Activated B cell treated with CpG ODN at 0.5 μM for 24 hours (primary cell): ENCODE measurements at regions not wholly inside any gene's neighbourhood (a gene's known extent, or its start where the extent isn't known, plus 50 kb on each side); places are given as distances from the start of the nearest gene placed in this dataset.

ENCODE experiments used
- ATAC-seq: fragments of 200-7000 bp; cut with Tn5 transposase; one replicate; pipeline ENCODE4 v1.10.0; 2021; ENCODE audit warnings: low read depth, mild to moderate bottlenecking, moderate library complexity
- CTCF ChIA-PET: fragments of 350-600 bp; sonication (Branson Sonifier 250); formaldehyde crosslinking; loops from one replicate; lab custom pipeline; 2021; ENCODE audit warnings: antibody characterized with exemption; lab: Charles Lee
- POLR2A ChIA-PET: fragments of 350-600 bp; sonication (Branson Sonifier 250); formaldehyde crosslinking; loops from one replicate; lab custom pipeline; 2021; ENCODE audit warnings: antibody characterized with exemption; lab: Charles Lee
- DNase-seq: peaks from one replicate; pipeline ENCODE4 v3.0.0; 2022
- H3K27ac Mint-ChIP-seq: one replicate; pipeline ENCODE4 v1.8.0; 2020; ENCODE audit warnings: mixed read lengths
- H3K27me3 Mint-ChIP-seq: one replicate; pipeline ENCODE4 v1.8.0; 2021; ENCODE audit warnings: mixed read lengths
- H3K36me3 Mint-ChIP-seq: one replicate; pipeline ENCODE4 v1.8.0; 2021; ENCODE audit warnings: low read depth, mixed read lengths
- H3K4me1 Mint-ChIP-seq: one replicate; pipeline ENCODE4 v1.8.0; 2021; ENCODE audit warnings: mixed read lengths
- H3K4me3 Mint-ChIP-seq: one replicate; pipeline ENCODE4 v1.8.0; 2020; ENCODE audit warnings: mild to moderate bottlenecking, mixed read lengths
- H3K9me3 Mint-ChIP-seq: one replicate; pipeline ENCODE4 v1.8.0; 2020; ENCODE audit warnings: mixed read lengths
- intact Hi-C: fragments of 100-400 bp; cut with micrococcal nuclease; formaldehyde crosslinking; loops from one replicate; pipeline ENCODE4 v1.15.1; 2024
- TF ChIP-seq, protein P1 (sequence below): fragments of 200-600 bp; IDR thresholded peaks from one replicate; pipeline ENCODE4 v1.8.0; 2022; ENCODE audit warnings: antibody characterized with exemption, mild to moderate bottlenecking

DNA sequence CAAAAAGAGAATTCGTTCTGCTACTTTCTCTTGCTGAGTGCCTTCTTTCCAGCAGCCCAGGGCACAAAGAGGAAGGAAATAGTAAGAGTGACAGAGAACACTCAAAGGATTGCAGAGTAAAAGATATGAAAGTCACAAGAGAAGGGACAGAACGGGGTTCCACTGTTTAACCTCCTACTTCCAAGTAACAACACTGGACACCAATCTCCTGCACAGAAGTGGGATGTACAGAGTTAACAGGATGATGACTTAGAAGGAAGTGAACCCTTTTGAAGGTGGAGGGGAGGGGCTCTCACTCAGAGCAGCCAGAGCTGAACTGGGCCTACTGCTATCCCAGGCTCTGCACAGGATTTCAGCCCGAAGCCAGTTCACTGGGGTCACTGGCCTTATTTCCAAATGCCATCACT, 130.1 kb upstream of the PRICKLE2 start:
- ATAC-seq (no peak), DNase-seq (no peak)
- ChIA-PET POLR2A (no interaction called here), CTCF (no interaction called here)
- H3K36me3 Mint-ChIP-seq, result no peaks in the 10 kb centered on the region
- TF ChIP-seq, protein P1, sequence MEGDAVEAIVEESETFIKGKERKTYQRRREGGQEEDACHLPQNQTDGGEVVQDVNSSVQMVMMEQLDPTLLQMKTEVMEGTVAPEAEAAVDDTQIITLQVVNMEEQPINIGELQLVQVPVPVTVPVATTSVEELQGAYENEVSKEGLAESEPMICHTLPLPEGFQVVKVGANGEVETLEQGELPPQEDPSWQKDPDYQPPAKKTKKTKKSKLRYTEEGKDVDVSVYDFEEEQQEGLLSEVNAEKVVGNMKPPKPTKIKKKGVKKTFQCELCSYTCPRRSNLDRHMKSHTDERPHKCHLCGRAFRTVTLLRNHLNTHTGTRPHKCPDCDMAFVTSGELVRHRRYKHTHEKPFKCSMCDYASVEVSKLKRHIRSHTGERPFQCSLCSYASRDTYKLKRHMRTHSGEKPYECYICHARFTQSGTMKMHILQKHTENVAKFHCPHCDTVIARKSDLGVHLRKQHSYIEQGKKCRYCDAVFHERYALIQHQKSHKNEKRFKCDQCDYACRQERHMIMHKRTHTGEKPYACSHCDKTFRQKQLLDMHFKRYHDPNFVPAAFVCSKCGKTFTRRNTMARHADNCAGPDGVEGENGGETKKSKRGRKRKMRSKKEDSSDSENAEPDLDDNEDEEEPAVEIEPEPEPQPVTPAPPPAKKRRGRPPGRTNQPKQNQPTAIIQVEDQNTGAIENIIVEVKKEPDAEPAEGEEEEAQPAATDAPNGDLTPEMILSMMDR, result no peak
- H3K4me3 Mint-ChIP-seq, result no peak overlapping the region
- H3K27ac Mint-ChIP-seq, result no peak overlapping the region
- no peaks in the 10 kb centered on the region for H3K4me1 Mint-ChIP-seq
- H3K27me3 Mint-ChIP-seq, result peaks cover 2% of the 10 kb centered on the region
- no peaks in the 10 kb centered on the region for H3K9me3 Mint-ChIP-seq
- intact Hi-C loops, result no loop called here

DNA sequence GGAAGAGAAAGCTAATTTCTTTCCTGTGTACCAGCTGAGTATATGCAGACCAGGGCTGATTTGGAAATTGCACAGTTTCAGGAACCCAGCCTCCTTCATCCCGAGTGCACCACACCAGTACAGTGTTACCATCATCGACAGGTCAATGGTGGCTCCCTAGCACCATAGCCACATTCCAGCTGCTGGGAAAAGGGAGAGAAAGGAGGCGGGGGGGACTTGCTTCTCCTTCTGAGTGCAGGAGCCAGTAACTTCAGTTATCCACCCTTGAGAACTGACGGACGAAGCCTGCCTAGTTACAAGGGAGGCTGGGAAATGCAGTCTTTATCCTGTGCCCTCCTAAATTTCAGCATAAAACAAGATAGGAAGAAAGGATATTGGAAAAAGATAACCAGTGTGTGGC, 129.7 kb upstream of the PRICKLE2 start:
- Mint-ChIP-seq H3K9me3 (no peaks in the 10 kb centered on the region), H3K36me3 (no peaks in the 10 kb centered on the region), H3K27ac (no peak overlapping the region), H3K4me3 (no peak overlapping the region), H3K4me1 (no peaks in the 10 kb centered on the region), H3K27me3 (peaks cover 2% of the 10 kb centered on the region)
- CTCF ChIA-PET, result no interaction called here
- POLR2A ChIA-PET, result no interaction called here
- no peak for ATAC-seq
- TF ChIP-seq, protein P1, result no peak
- intact Hi-C loops, result no loop called here
- no peak for DNase-seq

DNA sequence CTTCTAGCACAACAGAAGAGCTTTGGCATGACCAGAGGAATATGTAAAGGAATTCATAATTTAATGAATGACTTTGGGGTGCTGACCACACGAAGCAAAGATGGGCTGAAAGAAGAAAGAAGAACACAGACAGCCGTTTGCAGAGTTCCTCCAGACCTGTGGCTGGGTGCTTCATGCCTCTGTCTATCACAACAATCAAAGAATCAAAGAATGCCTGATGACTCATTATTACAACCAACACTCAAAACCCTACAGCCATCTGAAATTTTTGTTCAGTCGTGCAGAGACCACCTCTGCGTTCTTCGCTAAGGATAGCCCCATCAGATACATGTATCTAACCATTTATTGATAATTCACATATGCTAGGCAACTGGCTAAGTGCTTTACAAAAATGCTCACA, 129.0 kb upstream of the PRICKLE2 start:
- ChIA-PET CTCF (no interaction called here), POLR2A (no interaction called here)
- Mint-ChIP-seq H3K27me3 (no peaks in the 10 kb centered on the region), H3K9me3 (no peaks in the 10 kb centered on the region), H3K27ac (no peak overlapping the region), H3K4me1 (no peaks in the 10 kb centered on the region), H3K4me3 (no peak overlapping the region), H3K36me3 (no peaks in the 10 kb centered on the region)
- DNase-seq, result no peak
- TF ChIP-seq, protein P1, result no peak
- intact Hi-C loops, result no loop called here
- no peak for ATAC-seq

DNA sequence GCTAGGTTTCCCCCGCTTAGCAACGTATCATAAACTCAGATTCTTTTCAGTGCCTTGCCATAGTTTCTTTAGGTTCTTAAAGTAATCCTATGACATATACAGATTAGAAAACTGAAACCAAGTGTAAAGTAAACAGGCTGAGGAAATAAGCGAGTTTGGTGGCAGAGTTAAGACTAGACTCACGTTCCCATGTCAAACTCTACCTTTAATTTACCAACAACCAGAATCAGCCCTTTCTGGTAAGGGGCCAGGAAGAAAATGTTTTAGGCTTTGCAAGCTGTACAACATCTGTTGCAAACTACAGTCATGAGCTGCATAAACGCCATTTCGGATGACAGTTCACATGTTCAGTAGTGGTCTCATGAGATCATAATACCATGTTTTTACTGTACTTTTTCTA, 128.0 kb upstream of the PRICKLE2 start:
- Mint-ChIP-seq H3K27me3 (no peaks in the 10 kb centered on the region), H3K27ac (no peak overlapping the region), H3K9me3 (no peaks in the 10 kb centered on the region), H3K4me3 (no peak overlapping the region), H3K36me3 (no peaks in the 10 kb centered on the region), H3K4me1 (no peaks in the 10 kb centered on the region)
- DNase-seq (no peak), ATAC-seq (no peak)
- CTCF ChIA-PET, result no interaction called here
- TF ChIP-seq, protein P1, result no peak
- intact Hi-C loops, result no loop called here
- POLR2A ChIA-PET, result no interaction called here

DNA sequence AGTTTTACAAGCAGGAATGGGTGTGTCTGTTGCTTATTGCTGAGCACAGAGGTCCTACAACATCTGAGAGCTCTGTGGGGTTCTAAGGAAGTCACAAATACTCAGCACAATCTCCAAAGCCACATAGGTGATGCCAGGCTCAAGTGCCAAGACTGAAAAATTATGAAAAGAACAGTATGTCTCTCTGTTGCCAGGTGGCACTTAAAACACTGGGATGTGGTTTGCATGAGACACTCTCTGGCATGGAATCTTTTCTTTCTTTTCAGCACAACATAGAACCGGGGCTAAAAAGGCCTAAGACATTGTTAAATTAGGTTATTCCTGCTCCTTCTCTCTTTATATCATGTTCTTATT, 127.3 kb upstream of the PRICKLE2 start:
- DNase-seq (no peak), ATAC-seq (no peak)
- Mint-ChIP-seq H3K9me3 (no peaks in the 10 kb centered on the region), H3K27ac (no peak overlapping the region), H3K36me3 (no peaks in the 10 kb centered on the region), H3K4me1 (no peaks in the 10 kb centered on the region), H3K4me3 (no peak overlapping the region), H3K27me3 (no peaks in the 10 kb centered on the region)
- ChIA-PET POLR2A (no interaction called here), CTCF (no interaction called here)
- intact Hi-C loops, result no loop called here
- TF ChIP-seq, protein P1, result no peak
